B cell (primary cell): ENCODE measurements at regions not wholly inside any gene's neighbourhood (a gene's known extent, or its start where the extent isn't known, plus 50 kb on each side); places are given as distances from the start of the nearest gene placed in this dataset.

Experiments
- ATAC-seq: fragments of 200-7000 bp; cut with Tn5 transposase; one replicate; pipeline ENCODE4 v1.10.0; 2021; ENCODE audit warnings: low read depth, mild to moderate bottlenecking, moderate number of reproducible peaks, moderate library complexity
- CTCF ChIA-PET: fragments of 350-600 bp; sonication (Branson Sonifier 250); formaldehyde crosslinking; loops from one replicate; lab custom pipeline; 2021; ENCODE audit warnings: antibody characterized with exemption, inconsistent platforms; lab: Charles Lee
- POLR2A ChIA-PET: fragments of 350-600 bp; sonication (Branson Sonifier 250); formaldehyde crosslinking; loops from one replicate; lab custom pipeline; 2021; ENCODE audit warnings: antibody characterized with exemption; lab: Charles Lee
- DNase-seq: peaks from one replicate; pipeline ENCODE4 v3.0.0; 2013
- H2AFZ ChIP-seq: 2 replicates; pipeline ENCODE4 v1.6.1; 2012; ENCODE audit warnings: mild to moderate bottlenecking, low read depth, low read length; ENCODE audit not compliant: insufficient read depth, poor library complexity, severe bottlenecking
- H3K27ac ChIP-seq, 2 donors: 1 replicate in 1 of 2; 2 replicates in 1 of 2; pipeline ENCODE4 v1.5.1; 2012 to 2013; ENCODE audit warnings: low read length in 2 of 2, mild to moderate bottlenecking in 2 of 2, moderate library complexity in 1 of 2
- H3K27me3 ChIP-seq, 4 experiments: fragments of 200-600 bp in 1 of 4; sonication (generic) in 1 of 4; replicated peaks in 1 of 4; 1 replicate in 2 of 4; 2 replicates in 2 of 4; pipeline versions ENCODE4 v1.6.1 to v1.7.0; 2013 to 2016; ENCODE audit warnings: low read length in 3 of 4, mild to moderate bottlenecking in 2 of 4, mixed read lengths in 1 of 4, moderate library complexity in 1 of 4; ENCODE audit not compliant: insufficient read depth in 4 of 4, control insufficient read depth in 3 of 4; ENCODE audit errors: control extremely low read depth in 1 of 4
- H3K36me3 ChIP-seq, 2 experiments: replicated peaks in 1 of 2; 1 replicate in 1 of 2; 2 replicates in 1 of 2; pipeline versions ENCODE4 v1.6.1 to v1.7.1; 2013; ENCODE audit warnings: low read length in 1 of 2; ENCODE audit not compliant: insufficient read depth in 2 of 2, control insufficient read depth in 1 of 2; ENCODE audit errors: control extremely low read depth in 1 of 2, extremely low read depth in 1 of 2
- H3K4me1 ChIP-seq, 2 donors: fragments of 200-600 bp in 1 of 2; sonication (generic) in 1 of 2; 1 replicate in 1 of 2; 2 replicates in 1 of 2; pipeline versions ENCODE4 v1.5.1 to v1.6.1; 2013 to 2017; ENCODE audit warnings: low read length in 2 of 2; ENCODE audit not compliant: control insufficient read depth in 2 of 2, insufficient read depth in 2 of 2
- H3K4me2 ChIP-seq: replicated peaks from 2 replicates; pipeline ENCODE3; 2012; ENCODE audit warnings: mild to moderate bottlenecking, low read depth, low read length; ENCODE audit not compliant: poor library complexity, severe bottlenecking
- H3K4me3 ChIP-seq, 5 experiments: fragments of 200-600 bp in 1 of 5; sonication (generic) in 1 of 5; 1 replicate in 3 of 5; 2 replicates in 2 of 5; pipeline versions ENCODE4 v1.5.1 to v1.7.0; 2011 to 2016; ENCODE audit warnings: low read length in 4 of 5, mild to moderate bottlenecking in 4 of 5, low read depth in 2 of 5, control low read depth in 1 of 5, moderate library complexity in 1 of 5; ENCODE audit not compliant: insufficient read depth in 1 of 5; ENCODE audit errors: control extremely low read depth in 1 of 5, extremely low read depth in 1 of 5
- H3K79me2 ChIP-seq: fragments of 200-600 bp; sonication (generic); one replicate; pipeline ENCODE4 v1.6.0; 2016; ENCODE audit warnings: low read length; ENCODE audit not compliant: control insufficient read depth, insufficient read depth
- H3K9ac ChIP-seq: fragments of 200-600 bp; sonication (generic); 2 replicates; pipeline ENCODE4 v1.6.1; 2017; ENCODE audit warnings: mild to moderate bottlenecking, low read length, moderate library complexity
- H3K9me3 ChIP-seq, 3 donors: one replicate each; pipeline versions ENCODE4 v1.6.1 to v1.7.1; 2013; ENCODE audit warnings: low read length in 2 of 3; ENCODE audit not compliant: control insufficient read depth in 2 of 3, insufficient read depth in 1 of 3; ENCODE audit errors: control extremely low read depth in 1 of 3
- H4K20me1 ChIP-seq: 2 replicates; pipeline ENCODE4 v1.6.0; 2012; ENCODE audit warnings: mild to moderate bottlenecking, low read length; ENCODE audit not compliant: insufficient read depth, control insufficient read depth, poor library complexity, severe bottlenecking
- H3K27ac Mint-ChIP-seq: one replicate; pipeline ENCODE4 v1.8.0; 2021; ENCODE audit warnings: mixed read lengths
- H3K27me3 Mint-ChIP-seq: one replicate; pipeline ENCODE4 v1.8.0; 2021; ENCODE audit warnings: mixed read lengths
- H3K4me1 Mint-ChIP-seq: one replicate; pipeline ENCODE4 v1.8.0; 2021; ENCODE audit warnings: mixed read lengths
- H3K4me3 Mint-ChIP-seq: one replicate; pipeline ENCODE4 v1.8.0; 2021; ENCODE audit warnings: mixed read lengths
- H3K9me3 Mint-ChIP-seq: one replicate; pipeline ENCODE4 v1.8.0; 2022; ENCODE audit warnings: mixed read lengths; ENCODE audit not compliant: insufficient read depth
- EZH2 ChIP-seq: IDR thresholded peaks from 2 replicates; pipeline ENCODE4 v1.6.1; 2012; ENCODE audit warnings: borderline replicate concordance, low read depth, mild to moderate bottlenecking, moderate library complexity, low read length; ENCODE audit not compliant: insufficient read depth, poor library complexity, severe bottlenecking
- whole genome bisulfite sequencing: methylation state at CpG from one replicate; pipeline ENCODE4 v1.1.5; 2013; ENCODE audit warnings: missing lambda C conversion rate; ENCODE audit not compliant: insufficient coverage; 5-methylcytosine and 5-hydroxymethylcytosine counted together
- intact Hi-C: fragments of 100-400 bp; cut with micrococcal nuclease; formaldehyde crosslinking; loops from one replicate; pipeline ENCODE4 v1.10.0; 2022
- TF ChIP-seq, protein P1 (sequence below): fragments of 200-600 bp; IDR thresholded peaks from one replicate; pipeline ENCODE4 v1.8.0; 2022; ENCODE audit warnings: antibody characterized with exemption, mild to moderate bottlenecking

GRCh38 chr5:160991205-160991604 lies 139.2 kb upstream of the ATP10B start:
- Mint-ChIP-seq H3K4me3 (no peak overlapping the region), H3K9me3 (peaks cover 2% of the 10 kb centered on the region), H3K4me1 (no peaks in the 10 kb centered on the region), H3K27ac (no peak overlapping the region), H3K27me3 (no peaks in the 10 kb centered on the region)
- Histone ChIP-seq H3K4me2 (no peak overlapping the region), H3K9me3 (no peaks in the 10 kb centered on the region), H3K79me2 (no peaks in the 10 kb centered on the region), H3K4me3 (no peak overlapping the region), H3K27ac (no peak overlapping the region), H3K4me1 (no peaks in the 10 kb centered on the region), H4K20me1 (no peaks in the 10 kb centered on the region), H3K36me3 (no peaks in the 10 kb centered on the region), H2AFZ (no peak overlapping the region), H3K27me3 (no peaks in the 10 kb centered on the region), H3K9ac (no peak overlapping the region)
- ChIA-PET CTCF (no interaction called here), POLR2A (interaction anchor here (0.6 kb wide), 1 partner anchor 26 kb away, joined by 3 read pairs; no protein-coding TSS in a partner anchor)
- DNase-seq (no peak), ATAC-seq (no peak)
- intact Hi-C loops, result no loop called here
- TF ChIP-seq EZH2, result no peak
- TF ChIP-seq, protein P1, sequence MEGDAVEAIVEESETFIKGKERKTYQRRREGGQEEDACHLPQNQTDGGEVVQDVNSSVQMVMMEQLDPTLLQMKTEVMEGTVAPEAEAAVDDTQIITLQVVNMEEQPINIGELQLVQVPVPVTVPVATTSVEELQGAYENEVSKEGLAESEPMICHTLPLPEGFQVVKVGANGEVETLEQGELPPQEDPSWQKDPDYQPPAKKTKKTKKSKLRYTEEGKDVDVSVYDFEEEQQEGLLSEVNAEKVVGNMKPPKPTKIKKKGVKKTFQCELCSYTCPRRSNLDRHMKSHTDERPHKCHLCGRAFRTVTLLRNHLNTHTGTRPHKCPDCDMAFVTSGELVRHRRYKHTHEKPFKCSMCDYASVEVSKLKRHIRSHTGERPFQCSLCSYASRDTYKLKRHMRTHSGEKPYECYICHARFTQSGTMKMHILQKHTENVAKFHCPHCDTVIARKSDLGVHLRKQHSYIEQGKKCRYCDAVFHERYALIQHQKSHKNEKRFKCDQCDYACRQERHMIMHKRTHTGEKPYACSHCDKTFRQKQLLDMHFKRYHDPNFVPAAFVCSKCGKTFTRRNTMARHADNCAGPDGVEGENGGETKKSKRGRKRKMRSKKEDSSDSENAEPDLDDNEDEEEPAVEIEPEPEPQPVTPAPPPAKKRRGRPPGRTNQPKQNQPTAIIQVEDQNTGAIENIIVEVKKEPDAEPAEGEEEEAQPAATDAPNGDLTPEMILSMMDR, result no peak
- no CpG with 5 or more reads among the region's 1 CpG for WGBS

GRCh38 chr5:160979385-160979784 lies 127.4 kb upstream of the ATP10B start:
- Histone ChIP-seq H2AFZ (no peak overlapping the region), H4K20me1 (no peaks in the 10 kb centered on the region), H3K27me3 (no peaks in the 10 kb centered on the region), H3K4me1 (no peaks in the 10 kb centered on the region), H3K9ac (no peak overlapping the region), H3K36me3 (no peaks in the 10 kb centered on the region), H3K79me2 (no peaks in the 10 kb centered on the region), H3K9me3 (no peaks in the 10 kb centered on the region), H3K4me2 (no peak overlapping the region), H3K4me3 (no peak overlapping the region), H3K27ac (no peak overlapping the region)
- no peak for DNase-seq
- WGBS, result 80% methylated on average over 1 of the region's 3 CpGs
- Mint-ChIP-seq H3K27me3 (peaks cover 3% of the 10 kb centered on the region), H3K4me3 (no peak overlapping the region), H3K27ac (no peak overlapping the region), H3K4me1 (no peaks in the 10 kb centered on the region), H3K9me3 (no peaks in the 10 kb centered on the region)
- intact Hi-C loops, result no loop called here
- no peak for ATAC-seq
- TF ChIP-seq EZH2, result no peak
- TF ChIP-seq, protein P1, result no peak
- CTCF ChIA-PET, result no interaction called here
- POLR2A ChIA-PET, result no interaction called here
